ENCODE measurements at regions not wholly inside any gene's neighbourhood (a gene's known extent, or its start where the extent isn't known, plus 50 kb on each side); places are given as distances from the start of the nearest gene placed in this dataset.

DNA sequence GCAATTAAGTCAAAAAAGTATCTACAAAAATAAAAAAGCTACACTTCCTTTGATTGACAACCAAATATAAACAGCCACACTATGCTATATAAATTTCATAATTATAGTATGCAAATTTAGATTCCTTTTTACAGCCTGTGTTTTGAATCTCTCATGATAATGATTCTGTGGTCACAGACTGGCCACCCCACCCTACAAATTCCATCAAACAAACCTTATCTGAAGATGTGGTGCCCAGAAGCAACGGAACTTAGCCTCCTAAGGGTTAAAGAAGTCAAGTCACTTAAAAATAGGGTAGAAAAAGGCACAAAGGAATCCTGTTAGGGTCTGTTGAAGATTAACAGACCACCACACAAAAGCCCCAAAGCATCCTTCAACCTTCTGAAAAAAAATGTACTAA is 351.8 kb downstream of the INHBA start:
- TF ChIP-seq, protein P1, sequence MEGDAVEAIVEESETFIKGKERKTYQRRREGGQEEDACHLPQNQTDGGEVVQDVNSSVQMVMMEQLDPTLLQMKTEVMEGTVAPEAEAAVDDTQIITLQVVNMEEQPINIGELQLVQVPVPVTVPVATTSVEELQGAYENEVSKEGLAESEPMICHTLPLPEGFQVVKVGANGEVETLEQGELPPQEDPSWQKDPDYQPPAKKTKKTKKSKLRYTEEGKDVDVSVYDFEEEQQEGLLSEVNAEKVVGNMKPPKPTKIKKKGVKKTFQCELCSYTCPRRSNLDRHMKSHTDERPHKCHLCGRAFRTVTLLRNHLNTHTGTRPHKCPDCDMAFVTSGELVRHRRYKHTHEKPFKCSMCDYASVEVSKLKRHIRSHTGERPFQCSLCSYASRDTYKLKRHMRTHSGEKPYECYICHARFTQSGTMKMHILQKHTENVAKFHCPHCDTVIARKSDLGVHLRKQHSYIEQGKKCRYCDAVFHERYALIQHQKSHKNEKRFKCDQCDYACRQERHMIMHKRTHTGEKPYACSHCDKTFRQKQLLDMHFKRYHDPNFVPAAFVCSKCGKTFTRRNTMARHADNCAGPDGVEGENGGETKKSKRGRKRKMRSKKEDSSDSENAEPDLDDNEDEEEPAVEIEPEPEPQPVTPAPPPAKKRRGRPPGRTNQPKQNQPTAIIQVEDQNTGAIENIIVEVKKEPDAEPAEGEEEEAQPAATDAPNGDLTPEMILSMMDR (conservative IDR thresholded peaks at IDR 0.05; ENCODE audit: control insufficient read depth, insufficient read depth, low read depth, low read length): no peak
- H3K4me3 ChIP-seq (ENCODE audit: control insufficient read depth, low read depth, low read length): no peak overlapping the region
- DNase-seq (ENCODE audit: low read depth): no peak

DNA sequence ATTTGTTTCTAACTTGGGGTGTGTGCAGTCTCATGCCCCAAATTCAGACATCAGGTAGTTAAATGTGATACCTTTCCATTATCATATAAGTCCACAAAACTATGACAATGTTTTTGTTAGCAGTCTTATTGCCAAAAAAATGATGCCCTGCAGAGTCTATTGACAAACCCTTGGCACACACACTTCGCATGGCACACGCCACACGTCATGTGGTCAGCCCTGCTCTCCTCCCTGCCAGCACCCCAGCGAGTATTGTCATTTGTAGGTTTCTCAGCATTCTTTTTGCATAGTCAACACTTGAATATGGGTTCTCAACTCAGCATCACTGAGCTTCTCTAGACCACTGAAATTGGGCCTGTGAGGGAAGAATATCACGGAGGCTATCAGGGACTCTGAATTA is 356.0 kb downstream of the INHBA start:
- H3K4me3 ChIP-seq (ENCODE audit: control insufficient read depth, low read depth, low read length): no peak overlapping the region
- TF ChIP-seq, protein P1 (conservative IDR thresholded peaks at IDR 0.05; ENCODE audit: control insufficient read depth, insufficient read depth, low read depth, low read length): no peak
- DNase-seq (ENCODE audit: low read depth): no peak

DNA sequence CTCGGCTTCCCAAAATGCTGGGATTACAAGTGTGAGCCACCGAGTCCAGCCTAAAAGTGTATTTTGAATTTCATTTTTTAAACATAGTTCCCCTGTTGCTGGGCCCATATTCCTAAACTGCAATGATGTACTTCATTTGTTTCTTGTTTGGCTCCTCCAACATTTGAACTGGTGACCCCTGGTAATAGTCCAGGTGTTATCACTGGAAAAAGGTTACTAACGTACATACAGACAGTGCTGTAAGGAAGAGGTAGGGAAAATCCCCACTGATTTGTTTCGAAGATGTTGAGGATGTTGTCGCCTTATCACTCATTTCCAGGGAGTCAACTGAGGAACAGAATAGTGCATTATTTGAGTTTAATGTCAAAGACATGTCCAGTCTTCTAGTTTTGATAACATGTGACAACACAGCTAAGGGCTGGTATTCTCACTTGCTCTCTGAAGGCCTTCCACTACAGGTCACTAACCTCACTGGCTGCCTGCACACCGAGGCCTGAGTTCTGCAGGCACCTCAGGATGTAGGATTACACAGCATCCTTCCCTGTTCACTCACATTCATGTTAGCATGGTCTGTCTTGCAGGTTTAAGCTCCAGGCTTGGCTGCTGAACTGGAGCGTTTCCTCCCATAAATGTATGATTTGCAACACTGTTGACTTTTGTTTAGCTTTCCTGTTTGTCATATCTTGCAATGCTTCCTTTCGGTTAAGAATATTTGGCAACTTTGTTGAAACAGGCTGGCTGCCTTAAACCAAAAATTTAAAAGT is 362.8 kb downstream of the INHBA start:
- no peak for DNase-seq (ENCODE audit: low read depth)
- TF ChIP-seq, protein P1 (conservative IDR thresholded peaks at IDR 0.05; ENCODE audit: control insufficient read depth, insufficient read depth, low read depth, low read length): no peak
- H3K4me3 ChIP-seq (ENCODE audit: control insufficient read depth, low read depth, low read length): no peak overlapping the region

DNA sequence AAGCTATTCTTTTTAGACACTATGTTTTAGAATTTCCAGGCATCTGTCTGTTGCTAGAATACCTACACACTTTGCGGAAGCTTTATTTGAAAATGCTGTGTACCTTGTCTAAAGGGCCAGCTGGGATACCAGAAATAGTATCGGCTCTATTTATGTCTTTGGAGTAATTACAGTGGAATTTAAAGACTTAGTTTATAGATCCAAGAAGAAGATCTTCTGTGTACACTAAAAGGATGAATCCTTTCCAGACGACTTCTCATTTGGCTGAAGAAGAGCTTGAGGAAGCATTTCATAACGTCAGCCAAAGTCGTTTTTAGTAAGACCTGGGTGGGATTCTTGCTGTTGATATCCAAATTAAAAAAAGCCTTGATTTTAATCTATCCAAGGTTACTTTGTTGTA is 365.9 kb downstream of the INHBA start:
- TF ChIP-seq, protein P1 (conservative IDR thresholded peaks at IDR 0.05; ENCODE audit: control insufficient read depth, insufficient read depth, low read depth, low read length): no peak

DNA sequence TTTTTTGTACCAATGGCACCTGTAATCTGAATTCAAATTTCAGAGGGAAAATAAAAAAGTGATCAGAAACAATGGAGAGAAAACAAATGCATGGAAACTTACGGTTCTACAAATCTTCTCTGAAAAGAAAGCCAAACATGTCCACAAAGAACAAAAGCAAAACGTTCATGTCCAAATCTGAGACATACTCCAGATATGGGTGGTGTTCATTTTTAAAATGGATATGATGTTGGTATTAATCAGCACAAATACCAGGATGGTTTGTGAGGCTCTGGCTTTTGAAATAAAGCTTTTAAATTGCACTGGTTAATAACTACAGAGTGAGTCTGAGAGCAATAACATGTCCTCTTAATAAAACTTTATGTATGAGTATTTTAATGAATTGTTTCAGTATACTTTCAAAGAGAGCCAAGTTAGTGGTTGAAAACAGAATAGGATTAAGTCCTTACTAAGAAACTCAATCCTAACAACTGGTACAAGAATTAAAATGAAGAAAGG is 366.4 kb downstream of the INHBA start:
- no peak for DNase-seq (ENCODE audit: low read depth)
- TF ChIP-seq, protein P1 (conservative IDR thresholded peaks at IDR 0.05; ENCODE audit: control insufficient read depth, insufficient read depth, low read depth, low read length): no peak
- no peak overlapping the region for H3K4me3 ChIP-seq (ENCODE audit: control insufficient read depth, low read depth, low read length)

More for the DNA sequence above, 365.9 kb downstream of the INHBA start:
- no peak for DNase-seq (ENCODE audit: low read depth)
- no peak overlapping the region for H3K4me3 ChIP-seq (ENCODE audit: control insufficient read depth, low read depth, low read length)

DNA sequence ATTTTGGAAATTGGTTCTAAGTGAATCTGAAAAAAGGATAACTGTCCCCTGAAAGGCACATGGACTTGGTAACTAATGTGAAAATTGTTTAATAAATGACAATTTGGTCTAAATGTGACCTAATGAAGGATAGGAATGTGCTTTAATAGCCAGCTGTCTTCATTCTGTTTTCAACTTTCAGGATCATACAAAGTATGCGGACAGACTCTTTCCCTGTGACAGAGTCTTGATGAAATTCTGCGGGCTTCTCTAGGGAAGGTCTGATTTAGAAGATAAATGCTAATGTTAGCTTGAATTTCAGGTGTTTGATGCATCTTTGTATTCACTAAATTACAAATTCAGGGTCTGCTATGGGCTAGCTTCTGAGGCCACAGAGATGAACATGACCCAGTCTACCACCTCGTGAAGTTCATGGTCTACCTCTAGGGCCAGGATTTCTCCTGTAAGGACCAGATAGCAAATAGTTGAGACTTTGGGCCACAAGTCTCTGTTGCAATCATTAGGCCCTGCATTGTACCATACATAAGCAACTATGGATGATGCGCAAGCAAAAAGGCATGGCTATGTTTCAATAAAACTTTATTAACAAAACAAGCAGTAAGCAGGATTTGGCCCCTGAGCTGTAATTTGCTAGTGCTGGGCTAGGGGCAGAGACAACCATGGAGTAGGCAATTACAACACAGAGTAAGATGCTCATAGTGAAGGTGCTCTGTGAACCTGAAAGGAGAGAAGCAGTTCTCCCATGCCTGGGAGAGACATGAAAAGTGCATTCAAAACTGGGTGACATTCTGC is 368.6 kb downstream of the INHBA start:
- H3K4me3 ChIP-seq (ENCODE audit: control insufficient read depth, low read depth, low read length): no peak overlapping the region
- TF ChIP-seq, protein P1 (conservative IDR thresholded peaks at IDR 0.05; ENCODE audit: control insufficient read depth, insufficient read depth, low read depth, low read length): no peak
- DNase-seq (ENCODE audit: low read depth): no peak

Data from fibroblast of mammary gland (primary cell).